ENCODE measurements at regions not wholly inside any gene's neighbourhood (a gene's known extent, or its start where the extent isn't known, plus 50 kb on each side); places are given as distances from the start of the nearest gene placed in this dataset.

DNA sequence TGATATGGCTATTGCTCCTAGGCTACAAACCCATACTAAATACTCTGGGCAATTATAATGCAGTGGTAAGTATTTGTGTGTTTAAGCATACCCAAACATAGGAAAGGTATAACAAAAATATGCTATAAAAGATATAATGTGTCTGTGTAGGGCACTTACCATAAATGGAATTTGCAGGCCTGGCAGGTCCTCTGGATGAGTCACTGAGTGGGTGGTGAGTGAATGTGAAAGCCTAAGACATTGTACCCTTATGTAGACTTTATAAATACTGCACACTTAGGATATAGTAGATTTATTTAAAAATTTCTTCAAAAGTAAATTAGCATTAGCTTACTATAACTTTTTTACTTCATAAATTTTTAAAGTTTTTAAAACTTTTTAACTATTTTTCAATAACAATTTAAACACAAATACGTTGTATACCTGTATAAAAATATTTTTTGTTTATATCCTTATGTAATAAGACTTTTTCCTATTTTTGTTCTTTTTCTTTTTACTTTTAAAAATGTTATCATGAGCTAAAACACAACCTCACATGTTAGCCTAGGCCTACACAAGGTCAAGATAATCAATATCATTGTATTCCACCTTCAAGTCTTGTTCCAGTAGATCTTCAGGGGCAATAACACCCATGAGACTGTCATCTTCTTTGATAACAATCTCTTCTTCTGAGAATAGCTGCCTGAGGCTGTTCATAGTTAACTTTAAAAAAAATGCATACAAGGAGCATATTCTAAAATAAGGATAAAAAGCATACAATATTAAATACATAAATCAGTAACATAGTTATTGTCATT lies 306.3 kb upstream of the RGS18 start (continued):
- TF ChIP-seq JUND (IDR thresholded peaks at IDR 0.05; ENCODE audit: borderline replicate concordance, low read depth, low read length) (peak; percentile 66; the same call in 1 of the 2 replicates), JUND (tag; IDR thresholded peaks at IDR 0.05; ENCODE audit: borderline replicate concordance, low read depth, low read length) (no peak), ARID1B (IDR thresholded peaks at IDR 0.05) (peak; percentile 52), CBFA2T2 (conservative IDR thresholded peaks at IDR 0.05) (peak; percentile 43), ZFP36 (IDR thresholded peaks at IDR 0.05; ENCODE audit: low read depth, low read length, partially characterized antibody) (no peak), EGR1 (conservative IDR thresholded peaks at IDR 0.05) (peak; percentile 69)
- TF ChIP-seq, protein P1, sequence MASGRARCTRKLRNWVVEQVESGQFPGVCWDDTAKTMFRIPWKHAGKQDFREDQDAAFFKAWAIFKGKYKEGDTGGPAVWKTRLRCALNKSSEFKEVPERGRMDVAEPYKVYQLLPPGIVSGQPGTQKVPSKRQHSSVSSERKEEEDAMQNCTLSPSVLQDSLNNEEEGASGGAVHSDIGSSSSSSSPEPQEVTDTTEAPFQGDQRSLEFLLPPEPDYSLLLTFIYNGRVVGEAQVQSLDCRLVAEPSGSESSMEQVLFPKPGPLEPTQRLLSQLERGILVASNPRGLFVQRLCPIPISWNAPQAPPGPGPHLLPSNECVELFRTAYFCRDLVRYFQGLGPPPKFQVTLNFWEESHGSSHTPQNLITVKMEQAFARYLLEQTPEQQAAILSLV (tag; IDR thresholded peaks at IDR 0.05): no peak
- TF ChIP-seq, protein P2, sequence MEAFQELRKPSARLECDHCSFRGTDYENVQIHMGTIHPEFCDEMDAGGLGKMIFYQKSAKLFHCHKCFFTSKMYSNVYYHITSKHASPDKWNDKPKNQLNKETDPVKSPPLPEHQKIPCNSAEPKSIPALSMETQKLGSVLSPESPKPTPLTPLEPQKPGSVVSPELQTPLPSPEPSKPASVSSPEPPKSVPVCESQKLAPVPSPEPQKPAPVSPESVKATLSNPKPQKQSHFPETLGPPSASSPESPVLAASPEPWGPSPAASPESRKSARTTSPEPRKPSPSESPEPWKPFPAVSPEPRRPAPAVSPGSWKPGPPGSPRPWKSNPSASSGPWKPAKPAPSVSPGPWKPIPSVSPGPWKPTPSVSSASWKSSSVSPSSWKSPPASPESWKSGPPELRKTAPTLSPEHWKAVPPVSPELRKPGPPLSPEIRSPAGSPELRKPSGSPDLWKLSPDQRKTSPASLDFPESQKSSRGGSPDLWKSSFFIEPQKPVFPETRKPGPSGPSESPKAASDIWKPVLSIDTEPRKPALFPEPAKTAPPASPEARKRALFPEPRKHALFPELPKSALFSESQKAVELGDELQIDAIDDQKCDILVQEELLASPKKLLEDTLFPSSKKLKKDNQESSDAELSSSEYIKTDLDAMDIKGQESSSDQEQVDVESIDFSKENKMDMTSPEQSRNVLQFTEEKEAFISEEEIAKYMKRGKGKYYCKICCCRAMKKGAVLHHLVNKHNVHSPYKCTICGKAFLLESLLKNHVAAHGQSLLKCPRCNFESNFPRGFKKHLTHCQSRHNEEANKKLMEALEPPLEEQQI (IDR thresholded peaks at IDR 0.05): 0 out of 2 replicates have a peak, but pooled peaks have one; percentile 25
